Suprapubic skin (tissue), 4 donors: ENCODE measurements at regions not wholly inside any gene's neighbourhood (a gene's known extent, or its start where the extent isn't known, plus 50 kb on each side); places are given as distances from the start of the nearest gene placed in this dataset.

ENCODE experiments used
- CTCF ChIP-seq, 2 donors: fragments of 200-600 bp in 1 of 2; fragments of 450-650 bp in 1 of 2; sonication (generic) in 1 of 2; IDR thresholded peaks; one replicate each; pipeline ENCODE4 v1.5.1; 2016 to 2019; ENCODE audit warnings: antibody characterized with exemption in 2 of 2, mild to moderate bottlenecking in 1 of 2, moderate library complexity in 1 of 2
- POLR2A ChIP-seq, 2 donors: fragments of 450-650 bp; IDR thresholded peaks; one replicate each; pipeline ENCODE4 v1.6.1; 2017; ENCODE audit warnings: antibody characterized with exemption in 2 of 2, mild to moderate bottlenecking in 2 of 2, moderate library complexity in 2 of 2
- POLR2AphosphoS5 ChIP-seq, 3 donors: sonication (generic); formaldehyde crosslinking; IDR thresholded peaks; one replicate each; pipeline ENCODE4 v1.6.1; 2017; ENCODE audit warnings: antibody characterized with exemption in 3 of 3

- TF ChIP-seq CTCF (IDR thresholded peaks at IDR 0.05) (no peak), POLR2AphosphoS5 (IDR thresholded peaks at IDR 0.05) (no peak), POLR2A (IDR thresholded peaks at IDR 0.05) (no peak)
Measured at GRCh38 chr12:14086838-14087237, 105.4 kb upstream of the GRIN2B start.
